ENCODE measurements at regions not wholly inside any gene's neighbourhood (a gene's known extent, or its start where the extent isn't known, plus 50 kb on each side); places are given as distances from the start of the nearest gene placed in this dataset.

- Histone ChIP-seq H3K79me2 (ENCODE audit: control insufficient read depth, insufficient read depth, low read length, unreplicated experiment) (no peaks in the 10 kb centered on the region), H2AFZ (ENCODE audit: low read length, unreplicated experiment) (no peak overlapping the region), H3K36me3 (ENCODE audit: insufficient read depth, low read length) (no peaks in the 10 kb centered on the region), H3K4me3 (ENCODE audit: low read depth, low read length) (no peak overlapping the region), H3K27ac (ENCODE audit: low read depth, low read length) (no peak overlapping the region), H3K27me3 (ENCODE audit: insufficient read depth, low read length) (no peaks in the 10 kb centered on the region), H3K4me1 (ENCODE audit: control insufficient read depth, insufficient read depth, low read length, unreplicated experiment) (no peaks in the 10 kb centered on the region)
Measured at GRCh38 chr6:170174771-170175643, 115.9 kb downstream of the DLL1 start.

DNA sequence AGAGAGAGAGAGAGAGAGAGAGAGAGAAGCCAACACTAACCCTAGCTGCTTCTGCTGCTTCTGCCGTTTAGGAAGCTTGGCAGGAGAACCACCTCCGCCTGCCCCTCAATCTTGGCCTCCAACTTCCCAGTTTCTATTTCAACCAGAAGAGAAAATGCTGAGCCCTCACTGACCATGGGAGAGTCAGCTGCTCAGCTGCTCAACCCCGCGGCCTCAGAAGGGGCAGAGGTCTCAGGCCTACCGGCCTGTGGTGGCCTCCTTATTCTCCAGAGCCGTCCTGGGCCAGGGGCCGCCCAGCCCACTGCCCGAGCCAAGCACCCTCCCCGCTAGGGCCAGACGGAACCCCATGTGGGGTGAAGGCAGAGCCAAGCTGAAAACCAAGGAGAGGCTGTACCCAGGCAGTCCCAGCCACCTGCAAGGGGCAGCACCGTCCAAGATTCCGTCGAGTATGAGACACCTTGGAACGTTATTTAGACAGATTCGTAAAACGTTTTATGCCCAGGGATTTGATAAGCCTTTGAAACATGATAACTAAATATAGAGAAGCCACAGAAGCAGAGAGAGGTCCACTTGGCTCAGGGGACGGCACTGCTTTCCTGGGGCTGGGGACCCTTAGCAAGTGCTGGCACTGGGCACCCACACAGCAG, 116.6 kb downstream of the DLL1 start:
- Histone ChIP-seq H3K4me3 (ENCODE audit: low read depth, low read length) (no peak overlapping the region), H3K27me3 (ENCODE audit: insufficient read depth, low read length) (no peaks in the 10 kb centered on the region), H3K4me1 (ENCODE audit: control insufficient read depth, insufficient read depth, low read length, unreplicated experiment) (no peaks in the 10 kb centered on the region), H3K36me3 (ENCODE audit: insufficient read depth, low read length) (no peaks in the 10 kb centered on the region), H3K79me2 (ENCODE audit: control insufficient read depth, insufficient read depth, low read length, unreplicated experiment) (no peaks in the 10 kb centered on the region), H2AFZ (ENCODE audit: low read length, unreplicated experiment) (no peak overlapping the region), H3K27ac (ENCODE audit: low read depth, low read length) (no peak overlapping the region)

DNA sequence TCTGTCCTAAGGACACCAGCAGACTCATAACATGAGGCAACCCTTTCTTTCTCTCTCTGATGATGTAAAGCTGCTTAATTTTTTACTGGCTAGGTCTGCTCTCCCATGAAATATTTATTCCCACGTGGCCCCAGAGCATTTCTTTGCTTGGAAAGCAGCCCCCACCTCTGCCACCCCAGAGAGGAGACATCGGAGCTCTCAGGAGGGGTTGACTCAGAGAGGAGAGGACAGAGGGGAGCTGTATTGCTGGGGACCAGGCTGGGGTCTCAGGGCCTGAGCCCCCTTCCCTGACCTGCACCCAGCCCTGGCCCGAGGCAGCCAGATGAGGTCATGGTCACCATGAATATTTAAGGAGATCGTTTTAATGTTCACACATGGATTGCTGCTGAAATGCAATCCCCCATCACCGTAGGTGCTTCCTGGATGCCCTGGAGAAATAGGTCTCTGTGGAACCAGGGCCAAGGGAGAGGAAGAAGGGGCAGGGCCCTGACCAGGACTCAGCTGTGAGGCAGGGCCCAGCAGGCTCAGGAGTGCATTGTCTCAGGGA, 117.5 kb downstream of the DLL1 start:
- no peak overlapping the region for H3K4me3 ChIP-seq (ENCODE audit: low read depth, low read length)
- no peak overlapping the region for H3K27ac ChIP-seq (ENCODE audit: low read depth, low read length)
- no peak overlapping the region for H2AFZ ChIP-seq (ENCODE audit: low read length, unreplicated experiment)
- H3K4me1 ChIP-seq (ENCODE audit: control insufficient read depth, insufficient read depth, low read length, unreplicated experiment), result no peaks in the 10 kb centered on the region
- H3K36me3 ChIP-seq (ENCODE audit: insufficient read depth, low read length), result no peaks in the 10 kb centered on the region
- H3K27me3 ChIP-seq (ENCODE audit: insufficient read depth, low read length), result no peaks in the 10 kb centered on the region
- no peaks in the 10 kb centered on the region for H3K79me2 ChIP-seq (ENCODE audit: control insufficient read depth, insufficient read depth, low read length, unreplicated experiment)

- no peak overlapping the region for H2AFZ ChIP-seq (ENCODE audit: low read length, unreplicated experiment)
- H3K79me2 ChIP-seq (ENCODE audit: control insufficient read depth, insufficient read depth, low read length, unreplicated experiment), result no peaks in the 10 kb centered on the region
- H3K4me3 ChIP-seq (ENCODE audit: low read depth, low read length), result no peak overlapping the region
- no peaks in the 10 kb centered on the region for H3K27me3 ChIP-seq (ENCODE audit: insufficient read depth, low read length)
- H3K27ac ChIP-seq (ENCODE audit: low read depth, low read length), result no peak overlapping the region
- no peaks in the 10 kb centered on the region for H3K4me1 ChIP-seq (ENCODE audit: control insufficient read depth, insufficient read depth, low read length, unreplicated experiment)
- no peaks in the 10 kb centered on the region for H3K36me3 ChIP-seq (ENCODE audit: insufficient read depth, low read length)
Measured at GRCh38 chr6:170172825-170173256, 118.0 kb downstream of the DLL1 start.

DNA sequence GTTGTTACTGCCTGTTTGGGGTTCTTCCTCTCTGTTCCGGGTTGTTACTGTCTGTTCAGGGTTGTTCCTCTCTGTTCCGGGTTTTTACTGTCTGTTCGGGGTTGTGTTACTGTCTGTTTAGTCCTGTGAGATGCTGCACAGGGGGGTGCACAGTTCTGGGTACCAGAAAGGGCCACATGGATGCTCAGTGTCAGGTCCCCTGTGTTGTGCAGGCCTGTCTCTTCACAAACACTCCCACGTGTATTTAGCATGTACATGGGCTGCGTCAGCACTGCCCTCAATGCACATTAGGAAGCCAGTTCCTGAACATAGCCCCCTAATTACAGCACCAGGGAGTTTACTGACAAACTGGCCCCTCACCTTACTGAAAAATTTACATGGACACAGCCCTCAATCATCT, 118.5 kb downstream of the DLL1 start:
- Histone ChIP-seq H3K4me3 (ENCODE audit: low read depth, low read length) (no peak overlapping the region), H3K4me1 (ENCODE audit: control insufficient read depth, insufficient read depth, low read length, unreplicated experiment) (no peaks in the 10 kb centered on the region), H3K79me2 (ENCODE audit: control insufficient read depth, insufficient read depth, low read length, unreplicated experiment) (no peaks in the 10 kb centered on the region), H2AFZ (ENCODE audit: low read length, unreplicated experiment) (no peak overlapping the region), H3K27me3 (ENCODE audit: insufficient read depth, low read length) (no peaks in the 10 kb centered on the region), H3K36me3 (ENCODE audit: insufficient read depth, low read length) (no peaks in the 10 kb centered on the region), H3K27ac (ENCODE audit: low read depth, low read length) (no peak overlapping the region)

GRCh38 chr6:170167657-170168159, 123.2 kb downstream of the DLL1 start:
- Histone ChIP-seq H2AFZ (ENCODE audit: low read length, unreplicated experiment) (no peak overlapping the region), H3K36me3 (ENCODE audit: insufficient read depth, low read length) (no peaks in the 10 kb centered on the region), H3K79me2 (ENCODE audit: control insufficient read depth, insufficient read depth, low read length, unreplicated experiment) (no peaks in the 10 kb centered on the region), H3K4me1 (ENCODE audit: control insufficient read depth, insufficient read depth, low read length, unreplicated experiment) (no peaks in the 10 kb centered on the region), H3K27me3 (ENCODE audit: insufficient read depth, low read length) (no peaks in the 10 kb centered on the region), H3K27ac (ENCODE audit: low read depth, low read length) (no peak overlapping the region), H3K4me3 (ENCODE audit: low read depth, low read length) (no peak overlapping the region)

- Histone ChIP-seq H3K27ac (ENCODE audit: low read depth, low read length) (no peak overlapping the region), H3K27me3 (ENCODE audit: insufficient read depth, low read length) (no peaks in the 10 kb centered on the region), H3K36me3 (ENCODE audit: insufficient read depth, low read length) (no peaks in the 10 kb centered on the region), H3K4me3 (ENCODE audit: low read depth, low read length) (no peak overlapping the region), H3K79me2 (ENCODE audit: control insufficient read depth, insufficient read depth, low read length, unreplicated experiment) (no peaks in the 10 kb centered on the region), H3K4me1 (ENCODE audit: control insufficient read depth, insufficient read depth, low read length, unreplicated experiment) (no peaks in the 10 kb centered on the region), H2AFZ (ENCODE audit: low read length, unreplicated experiment) (no peak overlapping the region)
Measured at GRCh38 chr6:170166511-170167122, 124.3 kb downstream of the DLL1 start.

- H3K4me3 ChIP-seq (ENCODE audit: low read depth, low read length), result no peak overlapping the region
- no peak overlapping the region for H2AFZ ChIP-seq (ENCODE audit: low read length, unreplicated experiment)
- H3K27me3 ChIP-seq (ENCODE audit: insufficient read depth, low read length), result no peaks in the 10 kb centered on the region
- no peaks in the 10 kb centered on the region for H3K36me3 ChIP-seq (ENCODE audit: insufficient read depth, low read length)
- no peaks in the 10 kb centered on the region for H3K4me1 ChIP-seq (ENCODE audit: control insufficient read depth, insufficient read depth, low read length, unreplicated experiment)
- H3K79me2 ChIP-seq (ENCODE audit: control insufficient read depth, insufficient read depth, low read length, unreplicated experiment), result no peaks in the 10 kb centered on the region
- no peak overlapping the region for H3K27ac ChIP-seq (ENCODE audit: low read depth, low read length)
Measured at GRCh38 chr6:170165471-170166117, 125.3 kb downstream of the DLL1 start.

DNA sequence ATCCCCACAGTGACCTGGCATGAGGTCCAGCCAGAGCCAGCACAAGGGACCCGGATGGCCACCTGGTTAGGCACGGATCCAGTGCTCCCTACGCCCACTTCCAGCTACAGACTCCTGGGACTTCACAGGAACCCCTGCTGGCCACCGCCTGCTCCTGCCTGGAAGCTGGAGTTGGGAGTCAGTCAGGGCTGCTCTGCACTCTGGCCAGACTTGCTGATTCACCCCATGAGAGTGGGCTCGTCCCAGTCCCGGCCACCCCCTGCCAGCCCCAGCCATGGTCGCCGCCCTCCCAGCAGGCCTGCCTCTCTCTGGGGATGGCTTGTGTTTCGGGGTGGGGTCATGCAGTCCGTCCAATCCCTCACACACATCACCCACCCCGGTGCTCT, 125.8 kb downstream of the DLL1 start:
- H3K4me1 ChIP-seq (ENCODE audit: control insufficient read depth, insufficient read depth, low read length, unreplicated experiment), result no peaks in the 10 kb centered on the region
- H3K27me3 ChIP-seq (ENCODE audit: insufficient read depth, low read length), result no peaks in the 10 kb centered on the region
- no peak overlapping the region for H3K4me3 ChIP-seq (ENCODE audit: low read depth, low read length)
- H2AFZ ChIP-seq (ENCODE audit: low read length, unreplicated experiment), result no peak overlapping the region
- no peak overlapping the region for H3K27ac ChIP-seq (ENCODE audit: low read depth, low read length)
- H3K36me3 ChIP-seq (ENCODE audit: insufficient read depth, low read length), result no peaks in the 10 kb centered on the region
- H3K79me2 ChIP-seq (ENCODE audit: control insufficient read depth, insufficient read depth, low read length, unreplicated experiment), result no peaks in the 10 kb centered on the region

- no peaks in the 10 kb centered on the region for H3K79me2 ChIP-seq (ENCODE audit: control insufficient read depth, insufficient read depth, low read length, unreplicated experiment)
- H3K4me1 ChIP-seq (ENCODE audit: control insufficient read depth, insufficient read depth, low read length, unreplicated experiment), result no peaks in the 10 kb centered on the region
- H3K4me3 ChIP-seq (ENCODE audit: low read depth, low read length), result no peak overlapping the region
- H2AFZ ChIP-seq (ENCODE audit: low read length, unreplicated experiment), result no peak overlapping the region
- no peaks in the 10 kb centered on the region for H3K36me3 ChIP-seq (ENCODE audit: insufficient read depth, low read length)
- H3K27ac ChIP-seq (ENCODE audit: low read depth, low read length), result no peak overlapping the region
- no peaks in the 10 kb centered on the region for H3K27me3 ChIP-seq (ENCODE audit: insufficient read depth, low read length)
Measured at GRCh38 chr6:170164271-170164900, 126.5 kb downstream of the DLL1 start.
